ENCODE measurements at regions not wholly inside any gene's neighbourhood (a gene's known extent, or its start where the extent isn't known, plus 50 kb on each side); places are given as distances from the start of the nearest gene placed in this dataset.

DNA sequence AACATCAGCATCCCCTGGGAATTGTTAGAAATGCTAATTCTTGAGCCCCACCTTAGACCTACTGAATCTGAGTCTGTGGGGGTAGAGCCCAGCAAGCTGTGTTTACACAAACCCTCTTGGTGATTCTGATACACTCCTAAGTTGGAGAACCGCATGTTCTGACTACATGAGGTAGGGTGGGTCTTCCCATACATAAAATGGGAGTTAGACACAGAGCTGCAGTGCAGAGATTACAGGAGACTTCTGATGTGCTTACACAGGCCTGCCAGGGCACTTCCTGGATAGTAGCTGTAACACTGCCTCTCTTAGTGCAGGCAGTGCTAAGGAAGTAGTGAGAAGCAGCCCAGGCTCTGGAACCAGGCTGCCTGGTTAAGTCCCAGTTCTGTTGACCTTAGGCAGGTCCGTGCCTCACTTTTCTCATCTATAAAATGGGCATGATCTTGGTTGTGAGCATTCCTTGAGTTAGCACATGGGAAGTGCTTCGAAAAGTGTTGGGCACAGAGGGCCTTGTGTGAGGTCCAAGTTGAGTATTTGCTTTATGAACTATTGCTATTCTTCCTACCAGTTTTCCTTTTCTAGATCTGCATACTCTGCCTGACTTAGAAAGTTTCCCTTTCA is 67.3 kb downstream of the GLI2 start:
- TF ChIP-seq, protein P1, sequence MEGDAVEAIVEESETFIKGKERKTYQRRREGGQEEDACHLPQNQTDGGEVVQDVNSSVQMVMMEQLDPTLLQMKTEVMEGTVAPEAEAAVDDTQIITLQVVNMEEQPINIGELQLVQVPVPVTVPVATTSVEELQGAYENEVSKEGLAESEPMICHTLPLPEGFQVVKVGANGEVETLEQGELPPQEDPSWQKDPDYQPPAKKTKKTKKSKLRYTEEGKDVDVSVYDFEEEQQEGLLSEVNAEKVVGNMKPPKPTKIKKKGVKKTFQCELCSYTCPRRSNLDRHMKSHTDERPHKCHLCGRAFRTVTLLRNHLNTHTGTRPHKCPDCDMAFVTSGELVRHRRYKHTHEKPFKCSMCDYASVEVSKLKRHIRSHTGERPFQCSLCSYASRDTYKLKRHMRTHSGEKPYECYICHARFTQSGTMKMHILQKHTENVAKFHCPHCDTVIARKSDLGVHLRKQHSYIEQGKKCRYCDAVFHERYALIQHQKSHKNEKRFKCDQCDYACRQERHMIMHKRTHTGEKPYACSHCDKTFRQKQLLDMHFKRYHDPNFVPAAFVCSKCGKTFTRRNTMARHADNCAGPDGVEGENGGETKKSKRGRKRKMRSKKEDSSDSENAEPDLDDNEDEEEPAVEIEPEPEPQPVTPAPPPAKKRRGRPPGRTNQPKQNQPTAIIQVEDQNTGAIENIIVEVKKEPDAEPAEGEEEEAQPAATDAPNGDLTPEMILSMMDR (IDR thresholded peaks at IDR 0.05; ENCODE audit: poor library complexity) = no peak
- no peak for TF ChIP-seq EZH2 (IDR thresholded peaks at IDR 0.05; ENCODE audit: borderline replicate concordance)
- no peak for TF ChIP-seq EZH2phosphoT487 (IDR thresholded peaks at IDR 0.05; ENCODE audit: low read depth, severe bottlenecking, unreplicated experiment)
